K562 (cell line): ENCODE measurements at regions not wholly inside any gene's neighbourhood (a gene's known extent, or its start where the extent isn't known, plus 50 kb on each side); places are given as distances from the start of the nearest gene placed in this dataset.

ENCODE experiments used
- ATAC-seq: fragments of 200-7000 bp; cut with Tn5 transposase; 3 replicates; pipeline ENCODE4 v1.9.1; 2020; ENCODE audit warnings: moderate library complexity
- BruUV-seq: library from RNA; stranded (reverse); fragments of 400-500 nt; replicated peaks from 2 replicates; lab custom pipeline; 2021; lab: Mats Ljungman, UMichigan
- CTCF ChIA-PET: fragments of 300-600 bp; formaldehyde crosslinking; extraction: SDS; loops from one replicate; lab custom pipeline; 2021; ENCODE audit warnings: low intra/inter-chr PET ratio; lab: Yijun Ruan, JAX
- POLR2A ChIA-PET: fragments of 300-600, 350-650 bp; sonication (Branson Sonifier 250); formaldehyde crosslinking; extraction: SDS; loops from one replicate; lab custom pipeline; 2021; ENCODE audit warnings: antibody characterized with exemption, inconsistent platforms; lab: Yijun Ruan, JAX
- DNase-seq, 4 experiments: peaks; one replicate each; pipeline versions ENCODE4 v3.0.0 to v3.0.0-alpha.2; 2011 to 2018; ENCODE audit warnings: low spot score in 3 of 4, mixed read lengths in 3 of 4; ENCODE audit errors: extremely low read depth in 1 of 4
- FAIRE-seq: peaks from 2 replicates; lab custom pipeline; 2011; peaks lifted over from hg19 to GRCh38; lab: Jason Lieb, UNC
- H2AFZ ChIP-seq: 2 replicates; pipeline ENCODE4 v1.6.0; 2011; ENCODE audit warnings: low read depth, low read length, control low read depth, inconsistent platforms
- H3K27ac ChIP-seq: fragments of 200-600 bp; 3 replicates; pipeline ENCODE4 v1.8.0; 2011; ENCODE audit warnings: low read depth, mild to moderate bottlenecking, control low read depth, inconsistent platforms, low read length, moderate library complexity, mixed read lengths; ENCODE audit errors: extremely low read depth
- H3K27me3 ChIP-seq, 2 experiments: fragments of 300-600 bp in 1 of 2; 2 replicates in 1 of 2; 3 replicates in 1 of 2; pipeline versions ENCODE4 v1.6.0 to v1.8.0; 2011; ENCODE audit warnings: inconsistent platforms in 2 of 2, low read length in 2 of 2, mild to moderate bottlenecking in 1 of 2, mixed read lengths in 1 of 2, moderate library complexity in 1 of 2; ENCODE audit not compliant: control insufficient read depth in 2 of 2, insufficient read depth in 2 of 2
- H3K36me3 ChIP-seq: fragments of 300-600 bp; 3 replicates; pipeline ENCODE4 v1.8.0; 2011; ENCODE audit warnings: mild to moderate bottlenecking, low read length, inconsistent platforms; ENCODE audit not compliant: control insufficient read depth, insufficient read depth
- H3K4me1 ChIP-seq, 2 experiments: fragments of 200-600 bp in 1 of 2; replicated peaks in 1 of 2; 2 replicates in 1 of 2; 3 replicates in 1 of 2; pipeline versions ENCODE4 v1.5.1 to v1.8.0; 2011; ENCODE audit warnings: inconsistent platforms in 2 of 2, low read length in 2 of 2, mild to moderate bottlenecking in 1 of 2, mixed read lengths in 1 of 2, moderate library complexity in 1 of 2; ENCODE audit not compliant: control insufficient read depth in 2 of 2, insufficient read depth in 2 of 2
- H3K4me2 ChIP-seq: 2 replicates; pipeline ENCODE4 v1.6.1; 2011; ENCODE audit warnings: low read length, control low read depth, inconsistent platforms, mixed read lengths; ENCODE audit not compliant: insufficient read depth
- H3K4me3 ChIP-seq: fragments of 200-600 bp; sonication (generic), shearing (Covaris generic); 2 replicates; pipeline ENCODE4 v1.5.1; 2016; ENCODE audit warnings: control low read depth, inconsistent platforms
- H3K79me2 ChIP-seq: fragments of 200-600 bp; 3 replicates; pipeline ENCODE4 v1.8.0; 2011; ENCODE audit warnings: low read length, inconsistent platforms; ENCODE audit not compliant: control insufficient read depth, insufficient read depth
- H3K9ac ChIP-seq, 2 experiments: 2 replicates each; pipeline versions ENCODE4 v1.6.0 to v1.6.1; 2011; ENCODE audit warnings: low read depth in 2 of 2, low read length in 2 of 2, control low read depth in 1 of 2, inconsistent platforms in 1 of 2, mild to moderate bottlenecking in 1 of 2, mixed read lengths in 1 of 2; ENCODE audit not compliant: insufficient read depth in 1 of 2
- H3K9me1 ChIP-seq: one replicate; pipeline ENCODE4 v1.6.0; 2011; ENCODE audit warnings: inconsistent platforms, mild to moderate bottlenecking, low read length, moderate library complexity; ENCODE audit not compliant: control insufficient read depth, insufficient read depth
- H3K9me3 ChIP-seq: replicated peaks from 2 replicates; pipeline ENCODE4 v1.5.1; 2011; ENCODE audit warnings: low read depth, low read length, inconsistent platforms; ENCODE audit not compliant: control insufficient read depth, insufficient read depth
- H4K20me1 ChIP-seq: replicated peaks from 2 replicates; pipeline ENCODE4 v1.6.1; 2011; ENCODE audit warnings: low read length, inconsistent platforms, mixed read lengths; ENCODE audit not compliant: control insufficient read depth, insufficient read depth
- HDAC1 ChIP-seq, 2 experiments: fragments of 450-650 bp; IDR thresholded peaks; 2 replicates each; pipeline ENCODE4 v1.6.1; 2016 to 2017; ENCODE audit warnings: inconsistent platforms in 1 of 2, mild to moderate bottlenecking in 1 of 2, moderate library complexity in 1 of 2
- MBD2 ChIP-seq: sonication (generic); IDR thresholded peaks from 2 replicates; pipeline ENCODE4 v1.6.1; 2016; ENCODE audit warnings: low read depth, borderline replicate concordance
- MED1 ChIP-seq: sonication (generic); formaldehyde crosslinking; IDR thresholded peaks from 2 replicates; pipeline ENCODE4 v1.8.1; 2023; ENCODE audit warnings: missing genetic modification reagents, borderline replicate concordance
- WHSC1 ChIP-seq: IDR thresholded peaks from one replicate; pipeline ENCODE4 v1.6.1; 2012; ENCODE audit warnings: low read length, control low read depth, inconsistent platforms
- ZBED1 ChIP-seq: IDR thresholded peaks from 2 replicates; pipeline ENCODE4 v1.6.1; 2014
- ZKSCAN3 ChIP-seq: fragments of 250-450 bp; sonication (Bioruptor Pico); IDR thresholded peaks from 2 replicates; pipeline ENCODE4 v1.4.0; 2020
- ZNF134 ChIP-seq: fragments of 250-450 bp; sonication (Bioruptor Pico); conservative IDR thresholded peaks from 2 replicates; pipeline ENCODE4 v1.4.0; 2020
- ZNF586 ChIP-seq: fragments of 450-650 bp; formaldehyde crosslinking; conservative IDR thresholded peaks from 2 replicates; pipeline ENCODE4 v1.4.0; 2020; ENCODE audit warnings: mild to moderate bottlenecking, moderate library complexity
- WGBS: fragments of 100-300 bp; shearing (Covaris generic); methylation state at CpG from one replicate; pipeline ENCODE4 v1.1.6; 2016; ENCODE audit warnings: low coverage, mixed read lengths; ENCODE audit not compliant: insufficient coverage; ENCODE audit errors: missing lambda C conversion rate; 5-methylcytosine and 5-hydroxymethylcytosine counted together
- in situ Hi-C: fragments of 300-500 bp; cut with MboI; formaldehyde crosslinking; loops from 4 replicates; pipeline ENCODE4 v1.15.0; 2018; ENCODE audit warnings: inconsistent platforms, mixed read lengths
- intact Hi-C: fragments of 100-400 bp; cut with micrococcal nuclease; formaldehyde crosslinking; loops from 2 replicates; pipeline ENCODE4 v1.14.2; 2022
- TF ChIP-seq, protein P1 (sequence below), 2 experiments: fragments of 450-650 bp; conservative IDR thresholded peaks; 2 replicates each; pipeline ENCODE4 v1.6.1; 2017; ENCODE audit warnings: mild to moderate bottlenecking in 2 of 2, moderate library complexity in 2 of 2
- TF ChIP-seq, protein P2 (sequence below): fragments of 200-800 bp; sonication (Bioruptor generic); IDR thresholded peaks from 2 replicates; pipeline ENCODE4 v1.6.1; 2017; ENCODE audit warnings: missing genetic modification characterization, missing compliant biosample characterization

DNA sequence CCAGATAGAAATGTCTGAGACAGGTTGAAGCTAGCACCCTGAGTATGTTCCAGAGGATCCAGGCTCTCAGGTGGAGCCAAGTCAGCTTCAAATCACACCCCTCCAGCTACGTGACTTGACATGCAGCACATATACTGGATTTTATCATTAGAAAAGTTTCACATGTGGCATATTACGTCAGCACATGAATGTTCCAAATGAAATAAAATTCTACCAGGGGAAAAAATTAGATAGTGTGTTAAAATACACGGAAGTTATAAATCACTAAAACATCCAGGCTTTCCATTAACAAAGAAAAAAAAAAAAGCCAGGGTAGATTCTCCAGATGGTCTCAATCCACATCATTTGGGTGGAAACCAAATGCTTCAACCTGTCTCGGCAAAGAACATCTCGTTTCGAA lies 251.6 kb downstream of the MPDZ start:
- Histone ChIP-seq H3K4me1 (no peaks in the 10 kb centered on the region), H3K4me3 (no peak overlapping the region), H3K36me3 (no peaks in the 10 kb centered on the region), H3K4me2 (no peak overlapping the region), H3K27me3 (no peaks in the 10 kb centered on the region), H2AFZ (no peak overlapping the region), H3K79me2 (no peaks in the 10 kb centered on the region), H3K27ac (no peak overlapping the region), H4K20me1 (no peaks in the 10 kb centered on the region), H3K9me3 (no peaks in the 10 kb centered on the region), H3K9ac (no peak overlapping the region), H3K9me1 (no peaks in the 10 kb centered on the region)
- in situ Hi-C loops (no loop called here), intact Hi-C loops (no loop called here)
- no peak for ATAC-seq
- POLR2A ChIA-PET = no interaction called here
- TF ChIP-seq ZNF134 (CRISPR knock-in tag) = no peak
- no peak for TF ChIP-seq ZBED1
- TF ChIP-seq, protein P1, sequence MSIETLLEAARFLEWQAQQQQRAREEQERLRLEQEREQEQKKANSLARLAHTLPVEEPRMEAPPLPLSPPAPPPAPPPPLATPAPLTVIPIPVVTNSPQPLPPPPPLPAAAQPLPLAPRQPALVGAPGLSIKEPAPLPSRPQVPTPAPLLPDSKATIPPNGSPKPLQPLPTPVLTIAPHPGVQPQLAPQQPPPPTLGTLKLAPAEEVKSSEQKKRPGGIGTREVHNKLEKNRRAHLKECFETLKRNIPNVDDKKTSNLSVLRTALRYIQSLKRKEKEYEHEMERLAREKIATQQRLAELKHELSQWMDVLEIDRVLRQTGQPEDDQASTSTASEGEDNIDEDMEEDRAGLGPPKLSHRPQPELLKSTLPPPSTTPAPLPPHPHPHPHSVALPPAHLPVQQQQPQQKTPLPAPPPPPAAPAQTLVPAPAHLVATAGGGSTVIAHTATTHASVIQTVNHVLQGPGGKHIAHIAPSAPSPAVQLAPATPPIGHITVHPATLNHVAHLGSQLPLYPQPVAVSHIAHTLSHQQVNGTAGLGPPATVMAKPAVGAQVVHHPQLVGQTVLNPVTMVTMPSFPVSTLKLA (conservative IDR thresholded peaks at IDR 0.05) = no peak
- TF ChIP-seq, protein P2, sequence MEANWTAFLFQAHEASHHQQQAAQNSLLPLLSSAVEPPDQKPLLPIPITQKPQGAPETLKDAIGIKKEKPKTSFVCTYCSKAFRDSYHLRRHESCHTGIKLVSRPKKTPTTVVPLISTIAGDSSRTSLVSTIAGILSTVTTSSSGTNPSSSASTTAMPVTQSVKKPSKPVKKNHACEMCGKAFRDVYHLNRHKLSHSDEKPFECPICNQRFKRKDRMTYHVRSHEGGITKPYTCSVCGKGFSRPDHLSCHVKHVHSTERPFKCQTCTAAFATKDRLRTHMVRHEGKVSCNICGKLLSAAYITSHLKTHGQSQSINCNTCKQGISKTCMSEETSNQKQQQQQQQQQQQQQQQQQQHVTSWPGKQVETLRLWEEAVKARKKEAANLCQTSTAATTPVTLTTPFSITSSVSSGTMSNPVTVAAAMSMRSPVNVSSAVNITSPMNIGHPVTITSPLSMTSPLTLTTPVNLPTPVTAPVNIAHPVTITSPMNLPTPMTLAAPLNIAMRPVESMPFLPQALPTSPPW = no peak
- no peak for TF ChIP-seq ZKSCAN3
- no peak for TF ChIP-seq HDAC1 (IDR thresholded peaks at IDR 0.05)
- no peak for TF ChIP-seq ZNF586 (CRISPR knock-in tag)
- no peak for TF ChIP-seq MBD2
- TF ChIP-seq MED1 (CRISPR knock-in tag) = no peak
- TF ChIP-seq WHSC1 = no peak
- no peak for DNase-seq
- no peak for FAIRE-seq
- CTCF ChIA-PET = no interaction called here
- BruUV-seq = no TSS peak
- WGBS = 33% methylated on average over 6 of the region's 6 CpGs
